ENCODE measurements at regions not wholly inside any gene's neighbourhood (a gene's known extent, or its start where the extent isn't known, plus 50 kb on each side); places are given as distances from the start of the nearest gene placed in this dataset.
"Not testable (repeated sequence)": the region's sequence is repeated elsewhere in the genome, so short reads cannot be mapped to it uniquely, and the experiment has no call there.

DNA sequence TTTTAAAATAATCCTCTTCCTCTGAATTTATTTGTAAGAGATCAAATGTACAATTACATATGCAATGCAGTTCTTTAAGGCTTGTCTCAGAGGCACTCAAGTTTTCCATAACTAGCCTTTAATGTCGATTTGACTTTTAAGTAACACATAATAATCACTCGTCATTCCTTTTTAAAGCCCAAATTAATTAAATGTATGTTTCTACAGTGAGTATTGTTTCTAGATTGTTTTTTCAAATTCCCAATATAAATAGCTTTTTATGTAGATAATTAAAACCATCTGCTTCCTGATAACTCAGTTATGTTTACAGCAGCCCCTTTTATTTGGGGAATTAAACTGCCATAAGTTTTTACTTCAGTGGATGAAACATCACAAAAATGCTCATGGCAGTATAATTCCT is 185.1 kb downstream of the ETNK1 start:
- DNase-seq (ENCODE audit: low spot score), result no peak

DNA sequence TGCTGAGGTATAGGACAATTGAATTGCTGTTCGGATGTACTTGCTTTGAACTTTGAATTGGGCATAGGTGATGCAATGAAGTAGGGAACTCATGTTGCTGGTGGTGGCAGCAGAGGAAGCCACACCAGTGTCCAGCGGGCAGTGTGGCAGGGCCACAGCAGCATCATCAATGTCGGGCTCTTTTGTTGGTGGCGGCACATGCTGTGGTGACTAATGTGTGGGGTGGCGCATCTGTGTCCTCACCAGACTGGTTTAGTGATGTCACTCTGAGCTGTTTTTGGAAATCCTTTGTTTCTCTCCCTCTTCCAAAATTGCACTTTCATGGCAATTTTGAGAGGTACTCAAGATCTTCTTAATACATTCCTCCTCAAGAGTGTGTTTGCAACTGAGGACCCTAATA is 187.6 kb downstream of the ETNK1 start:
- no peak for DNase-seq (ENCODE audit: low spot score)

- DNase-seq (ENCODE audit: low spot score), result no peak
Measured at GRCh38 chr12:22821985-22822384, 197.0 kb downstream of the ETNK1 start.

DNA sequence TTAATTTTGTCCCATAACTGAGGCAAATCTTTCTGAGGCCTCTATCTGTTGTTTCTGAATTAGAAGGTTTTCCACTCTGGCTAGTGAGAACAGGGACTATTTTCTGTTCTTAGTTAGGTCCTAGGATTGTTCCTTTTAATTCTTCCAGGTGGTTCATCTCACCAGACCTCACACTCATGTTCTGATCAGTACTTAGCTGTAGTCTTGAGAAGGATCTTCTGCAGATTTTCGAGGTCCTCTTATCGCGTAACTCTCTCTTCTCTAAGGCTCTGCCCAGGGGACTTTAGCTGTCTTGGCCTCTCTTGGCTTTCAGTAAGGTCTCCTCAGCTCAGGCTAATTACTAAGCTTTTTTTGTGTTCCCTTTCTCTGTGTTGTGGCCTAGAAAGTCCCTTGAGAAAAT is 201.1 kb downstream of the ETNK1 start:
- no peak for DNase-seq (ENCODE audit: low spot score)

GRCh38 chr12:22826446-22826981 is 201.5 kb downstream of the ETNK1 start:
- DNase-seq (ENCODE audit: low spot score), result not testable (repeated sequence)

- DNase-seq (ENCODE audit: low spot score), result no peak
Measured at GRCh38 chr12:22828066-22828465, 203.1 kb downstream of the ETNK1 start.

DNA sequence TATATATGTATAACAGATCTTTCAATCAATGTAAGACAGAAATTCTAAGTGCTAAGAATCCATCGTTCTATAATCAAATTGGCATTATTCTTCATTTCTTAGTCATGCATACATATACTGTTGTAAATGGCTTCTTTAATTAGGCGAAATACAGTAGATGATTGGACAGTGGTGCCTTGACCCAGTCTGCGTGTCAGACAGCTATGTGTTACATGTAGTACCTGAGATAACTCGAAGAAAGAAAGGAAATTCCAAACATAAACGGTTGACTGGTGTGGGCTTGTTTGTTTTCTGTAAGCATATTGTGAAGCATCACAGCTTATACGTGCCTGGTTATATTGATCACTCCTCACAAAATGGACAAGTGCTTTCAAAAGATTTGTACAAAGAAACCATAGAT is 210.5 kb downstream of the ETNK1 start:
- no peak for DNase-seq (ENCODE audit: low spot score)

DNA sequence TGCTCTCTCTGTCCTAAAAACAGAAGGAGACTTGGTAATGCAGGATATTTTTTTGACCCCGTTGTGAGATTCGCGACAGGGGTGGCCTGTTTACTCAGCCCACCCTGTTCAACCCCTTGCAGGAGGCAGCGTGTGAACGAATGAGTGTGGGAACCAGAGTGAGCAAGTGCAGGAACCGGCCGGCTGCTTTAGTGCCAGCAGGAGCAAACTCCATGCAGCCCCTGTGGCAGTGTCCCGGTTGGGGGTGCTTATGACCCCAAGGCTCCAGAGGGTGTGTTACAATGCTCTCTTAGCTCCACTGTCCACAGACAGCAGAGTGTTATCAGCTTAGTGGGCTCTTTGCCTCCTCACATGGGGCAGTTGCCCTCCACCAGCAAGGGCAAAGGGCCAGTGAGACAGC is 225.2 kb downstream of the ETNK1 start:
- no peak for DNase-seq (ENCODE audit: low spot score)

- no peak for DNase-seq (ENCODE audit: low spot score)
Measured at GRCh38 chr12:22851532-22851931, 226.6 kb downstream of the ETNK1 start.

DNA sequence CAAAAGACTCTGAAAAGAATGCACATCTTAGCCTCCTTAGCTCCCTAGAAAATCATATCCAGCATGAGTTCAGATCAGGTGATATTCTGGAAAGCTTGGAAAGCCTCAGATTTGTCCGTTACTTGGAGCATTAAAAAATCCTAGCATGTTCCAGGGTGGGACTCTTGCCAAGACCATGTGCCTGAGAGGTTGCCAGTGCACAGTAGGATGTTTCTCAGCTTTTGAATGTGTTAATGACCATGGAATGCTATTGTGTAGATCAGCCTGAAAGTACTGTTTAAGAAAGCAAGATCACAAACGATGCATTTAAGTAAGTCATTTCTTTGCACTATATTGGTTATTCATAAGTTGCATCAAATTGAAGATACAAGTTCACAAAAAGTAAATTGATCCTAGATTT is 230.5 kb downstream of the ETNK1 start:
- no peak for DNase-seq (ENCODE audit: low spot score)

GRCh38 chr12:22856178-22856577 is 231.2 kb downstream of the ETNK1 start:
- DNase-seq (ENCODE audit: low spot score), result peak; percentile 9

DNA sequence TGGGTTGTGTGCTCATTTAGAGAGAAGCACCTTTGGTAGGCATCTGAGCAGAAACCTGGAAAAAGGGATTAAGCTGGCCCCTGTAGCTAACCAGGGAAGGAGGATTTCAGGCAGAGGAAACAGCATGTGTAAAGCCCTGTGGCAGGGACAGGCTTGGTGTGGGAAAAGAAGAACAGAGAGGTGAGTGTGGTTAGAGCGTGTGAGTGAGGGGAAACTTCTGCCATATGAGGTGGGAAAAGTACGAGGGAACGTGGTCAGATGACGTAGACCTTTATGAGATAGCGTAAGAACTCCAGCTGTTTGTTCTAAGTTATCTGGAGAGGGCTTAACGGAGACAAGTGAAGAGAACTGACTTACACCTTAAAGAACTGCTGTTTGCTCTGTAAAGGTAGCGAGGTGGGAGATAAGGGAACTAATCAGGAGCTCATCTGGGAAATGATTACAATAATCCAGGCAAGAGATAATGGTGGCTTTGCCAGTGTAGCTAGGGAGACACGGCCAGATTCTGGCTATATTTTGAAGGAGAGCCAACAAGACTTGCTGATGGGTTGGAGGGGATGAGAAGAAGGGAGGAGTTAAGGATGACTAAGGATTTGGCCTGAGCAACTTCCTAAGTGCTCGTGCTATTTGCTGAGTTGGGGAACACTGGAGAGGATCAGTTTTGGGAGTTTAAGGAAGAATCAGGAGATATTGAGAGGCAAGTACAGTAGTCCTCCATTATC is 234.0 kb downstream of the ETNK1 start:
- DNase-seq (ENCODE audit: low spot score), result no peak

GRCh38 chr12:22860926-22861325 is 236.0 kb downstream of the ETNK1 start:
- DNase-seq (ENCODE audit: low spot score), result no peak

DNA sequence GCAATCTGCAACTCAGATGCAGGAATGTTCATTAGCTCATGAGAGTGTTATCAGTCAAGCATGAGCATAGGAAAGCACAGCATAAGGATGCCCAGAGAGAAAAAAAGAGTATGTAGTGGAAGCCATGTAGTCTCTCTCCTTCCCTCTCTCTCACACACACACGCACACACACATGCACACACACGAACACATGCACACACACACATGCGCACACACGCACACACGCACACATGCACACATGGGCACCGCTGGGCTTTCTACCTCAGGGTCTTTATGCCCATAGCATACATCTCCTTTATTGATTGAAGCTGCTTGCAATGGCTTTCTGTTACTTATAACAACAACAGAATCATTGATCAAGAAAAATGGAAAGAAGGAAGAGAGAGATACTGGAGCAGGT is 240.9 kb downstream of the ETNK1 start:
- no peak for DNase-seq (ENCODE audit: low spot score)

- DNase-seq (ENCODE audit: low spot score), result no peak
Measured at GRCh38 chr12:22866406-22866805, 241.4 kb downstream of the ETNK1 start.

- DNase-seq (ENCODE audit: low spot score), result no peak
Measured at GRCh38 chr12:22874151-22874550, 249.2 kb downstream of the ETNK1 start.

- DNase-seq (ENCODE audit: low spot score), result no peak
Measured at GRCh38 chr12:22876262-22876661, 251.3 kb downstream of the ETNK1 start.

- DNase-seq (ENCODE audit: low spot score), result no peak
Measured at GRCh38 chr12:22879203-22879602, 254.2 kb downstream of the ETNK1 start.

DNA sequence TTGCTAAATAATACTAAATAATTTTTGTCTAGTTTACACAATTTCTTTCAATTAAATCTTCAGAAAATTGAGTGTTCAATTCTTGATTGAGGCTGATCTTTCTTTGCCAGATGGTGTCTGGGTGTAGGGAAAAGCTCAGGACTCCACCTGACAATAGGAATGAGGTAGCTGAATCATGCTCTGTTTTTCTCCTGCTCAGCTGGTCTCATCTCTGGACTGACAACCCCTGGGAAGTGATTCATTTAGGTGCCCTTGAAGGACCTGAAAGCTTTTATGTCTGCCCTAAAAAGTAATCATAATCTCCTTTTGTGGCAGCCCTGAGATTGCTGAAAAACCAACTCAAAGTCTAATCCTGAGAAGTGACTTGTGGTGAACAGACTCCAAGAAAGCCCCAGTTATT is 255.4 kb downstream of the ETNK1 start:
- no peak for DNase-seq (ENCODE audit: low spot score)

- DNase-seq (ENCODE audit: low spot score), result no peak
Measured at GRCh38 chr12:22880807-22881206, 255.8 kb downstream of the ETNK1 start.

DNA sequence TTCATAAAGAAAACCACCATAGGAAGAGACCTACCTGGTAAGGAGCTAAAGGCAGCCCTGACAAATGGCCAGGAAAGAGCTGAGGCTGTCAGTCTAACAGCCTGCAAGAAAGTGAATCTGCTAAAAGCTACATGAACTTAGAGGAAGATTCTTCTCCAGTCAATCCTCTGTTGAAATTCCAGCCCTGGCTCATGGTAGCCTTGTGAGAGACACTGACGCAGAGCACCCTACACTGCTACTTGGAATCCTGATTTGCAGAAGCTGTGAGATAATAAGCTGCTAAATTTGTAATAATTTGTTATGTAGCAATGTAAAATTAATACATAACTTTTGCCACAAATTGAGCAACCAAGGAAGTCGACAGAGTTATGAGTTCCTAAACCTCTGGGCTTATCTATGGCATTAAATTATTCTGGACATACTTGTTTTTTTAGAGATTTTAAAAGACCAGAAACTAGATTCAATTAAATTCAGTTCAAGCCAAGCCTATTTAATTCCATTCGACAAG is 257.0 kb downstream of the ETNK1 start:
- DNase-seq (ENCODE audit: low spot score), result no peak

DNA sequence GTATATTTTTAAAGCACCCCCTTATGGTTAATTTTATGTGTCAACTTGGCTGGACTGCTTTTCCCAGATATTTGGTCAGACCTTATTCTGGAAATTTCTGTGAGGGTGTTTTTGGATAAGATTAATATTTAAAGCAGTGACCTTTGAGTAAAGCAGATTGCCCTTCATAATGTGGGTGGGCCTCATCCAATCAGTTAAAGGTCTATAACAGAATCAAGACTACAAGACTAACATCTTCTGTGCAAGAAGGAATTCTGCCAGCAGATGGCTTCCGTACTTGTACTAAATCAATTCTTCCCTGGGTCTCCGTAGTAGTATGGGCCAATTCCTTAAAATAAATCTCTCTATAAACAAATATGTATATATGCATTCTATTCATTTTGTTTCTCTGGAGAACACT is 257.6 kb downstream of the ETNK1 start:
- DNase-seq (ENCODE audit: low spot score), result no peak

DNA sequence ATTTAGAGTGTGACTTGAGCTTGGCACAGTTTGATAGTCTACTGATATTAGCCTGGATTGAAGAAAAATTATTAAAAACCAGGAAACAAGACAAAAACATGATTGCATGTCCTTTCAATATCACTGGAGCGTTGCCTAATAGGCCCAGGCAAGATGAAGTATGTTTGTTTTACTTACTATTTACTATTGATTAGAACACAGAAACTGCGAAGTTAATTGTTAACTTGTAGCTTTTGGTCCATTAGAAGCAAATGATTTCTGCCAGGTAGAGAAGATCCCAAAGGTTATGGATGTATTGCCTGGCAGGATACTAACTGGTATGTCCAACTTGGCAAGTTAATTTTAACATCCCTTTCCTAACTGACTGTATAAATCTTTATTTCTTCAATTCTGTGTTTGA is 268.9 kb downstream of the ETNK1 start:
- peak; percentile 8 for DNase-seq (ENCODE audit: low spot score)

- DNase-seq (ENCODE audit: low spot score), result no peak
Measured at GRCh38 chr12:22899184-22899583, 274.2 kb downstream of the ETNK1 start.

Measured in HuH-7.5 (cell line).